ENCODE measurements at regions not wholly inside any gene's neighbourhood (a gene's known extent, or its start where the extent isn't known, plus 50 kb on each side); places are given as distances from the start of the nearest gene placed in this dataset.

GRCh38 chr1:194929357-194929756 is 1678.9 kb downstream of the KCNT2 start:
- ATAC-seq (ENCODE audit: insufficient read depth, low FRiP score) (no peak), DNase-seq (peak in 2 of 3 donors; percentile 9 to 15)
- no peak overlapping the region for H3K27ac ChIP-seq (ENCODE audit: low read depth in 1 of 2, low read length in 1 of 2)
- no peaks in the 10 kb centered on the region for H3K36me3 ChIP-seq (ENCODE audit: control insufficient read depth in 4 of 4, insufficient read depth in 4 of 4, low read length in 4 of 4)
- H3K27me3 ChIP-seq (ENCODE audit: control insufficient read depth in 3 of 3, insufficient read depth in 3 of 3, low read length in 2 of 3), result no peaks in the 10 kb centered on the region
- no peak for TF ChIP-seq CTCF (IDR thresholded peaks at IDR 0.05; ENCODE audit: control extremely low read depth, extremely low read depth)
- no peak overlapping the region for H3K9ac ChIP-seq (ENCODE audit: insufficient read depth in 1 of 2, low read length in 2 of 2)
- H3K4me3 ChIP-seq, result no peak overlapping the region
- no peaks in the 10 kb centered on the region for H3K9me3 ChIP-seq (ENCODE audit: control insufficient read depth in 4 of 4, insufficient read depth in 3 of 4, low read length in 3 of 4)
- no peaks in the 10 kb centered on the region for H3K4me1 ChIP-seq (ENCODE audit: control insufficient read depth in 5 of 5, insufficient read depth in 5 of 5, low read length in 5 of 5)

DNA sequence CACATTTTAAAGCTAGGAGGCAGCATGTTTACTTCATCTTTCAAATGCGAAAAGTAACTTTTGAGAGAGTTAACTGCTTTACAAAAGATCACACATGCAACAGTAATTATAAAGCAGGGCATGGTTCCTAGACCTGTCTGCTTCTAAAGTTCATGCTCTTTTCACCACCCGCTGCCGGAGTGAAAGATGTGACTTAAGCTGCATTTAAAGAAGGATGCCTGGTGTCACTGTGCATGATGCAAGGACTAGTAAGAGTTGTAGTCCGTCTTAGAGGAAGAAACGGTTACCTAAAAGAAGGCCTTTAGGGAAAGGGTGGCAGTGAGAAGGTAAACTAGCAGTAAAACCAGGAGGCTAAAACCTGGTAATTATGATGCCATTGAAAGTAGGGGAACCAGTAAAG is 1689.1 kb downstream of the KCNT2 start:
- 89 to 93% methylated on average over 5 of the region's 5 CpGs for WGBS, 2 donors
- TF ChIP-seq CTCF (IDR thresholded peaks at IDR 0.05; ENCODE audit: control extremely low read depth, extremely low read depth), result no peak
- Histone ChIP-seq H3K36me3 (ENCODE audit: control insufficient read depth in 4 of 4, insufficient read depth in 4 of 4, low read length in 4 of 4) (no peaks in the 10 kb centered on the region), H3K9ac (ENCODE audit: insufficient read depth in 1 of 2, low read length in 2 of 2) (no peak overlapping the region), H3K9me3 (ENCODE audit: control insufficient read depth in 4 of 4, insufficient read depth in 3 of 4, low read length in 3 of 4) (no peaks in the 10 kb centered on the region), H3K27ac (ENCODE audit: low read depth in 1 of 2, low read length in 1 of 2) (no peak overlapping the region), H3K4me1 (ENCODE audit: control insufficient read depth in 5 of 5, insufficient read depth in 5 of 5, low read length in 5 of 5) (no peaks in the 10 kb centered on the region), H3K27me3 (ENCODE audit: control insufficient read depth in 3 of 3, insufficient read depth in 3 of 3, low read length in 2 of 3) (no peaks in the 10 kb centered on the region), H3K4me3 (no peak overlapping the region)
- ATAC-seq (ENCODE audit: insufficient read depth, low FRiP score) (no peak), DNase-seq (no peak)

GRCh38 chr1:194917769-194918168 is 1690.5 kb downstream of the KCNT2 start:
- Histone ChIP-seq H3K9ac (ENCODE audit: insufficient read depth in 1 of 2, low read length in 2 of 2) (no peak overlapping the region), H3K9me3 (ENCODE audit: control insufficient read depth in 4 of 4, insufficient read depth in 3 of 4, low read length in 3 of 4) (no peaks in the 10 kb centered on the region), H3K27ac (ENCODE audit: low read depth in 1 of 2, low read length in 1 of 2) (no peak overlapping the region), H3K4me3 (no peak overlapping the region), H3K27me3 (ENCODE audit: control insufficient read depth in 3 of 3, insufficient read depth in 3 of 3, low read length in 2 of 3) (no peaks in the 10 kb centered on the region), H3K36me3 (ENCODE audit: control insufficient read depth in 4 of 4, insufficient read depth in 4 of 4, low read length in 4 of 4) (no peaks in the 10 kb centered on the region), H3K4me1 (ENCODE audit: control insufficient read depth in 5 of 5, insufficient read depth in 5 of 5, low read length in 5 of 5) (no peaks in the 10 kb centered on the region)
- TF ChIP-seq CTCF (IDR thresholded peaks at IDR 0.05; ENCODE audit: control extremely low read depth, extremely low read depth), result no peak
- ATAC-seq (ENCODE audit: insufficient read depth, low FRiP score) (no peak), DNase-seq (no peak)
- 73 to 85% methylated on average over 4 of the region's 4 CpGs for WGBS, 2 donors

DNA sequence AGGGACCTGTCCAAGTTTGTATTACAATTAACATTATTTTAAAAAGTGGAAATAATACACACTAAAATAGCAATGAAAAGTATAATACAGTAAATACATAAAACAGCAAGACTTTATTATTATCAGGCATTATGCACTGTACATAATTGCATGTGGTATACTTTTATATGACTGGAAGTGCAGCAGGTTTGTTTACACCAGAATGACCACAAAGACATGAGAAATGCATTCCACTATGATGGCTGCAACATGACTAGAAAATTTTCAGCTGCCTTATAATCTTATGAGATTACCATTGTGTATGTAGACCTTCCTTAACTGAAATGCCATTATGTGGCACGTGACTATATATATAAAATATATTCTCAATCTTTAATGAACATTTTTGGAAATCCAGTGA is 1699.6 kb downstream of the KCNT2 start:
- 74 to 77% methylated on average over 1 of the region's 1 CpG for WGBS, 2 donors
- no peak for DNase-seq
- no peak for ATAC-seq (ENCODE audit: insufficient read depth, low FRiP score)

More for the DNA sequence above, 1699.6 kb downstream of the KCNT2 start:
- Histone ChIP-seq H3K27ac (ENCODE audit: low read depth in 1 of 2, low read length in 1 of 2) (no peak overlapping the region), H3K4me1 (ENCODE audit: control insufficient read depth in 5 of 5, insufficient read depth in 5 of 5, low read length in 5 of 5) (no peaks in the 10 kb centered on the region), H3K27me3 (ENCODE audit: control insufficient read depth in 3 of 3, insufficient read depth in 3 of 3, low read length in 2 of 3) (no peaks in the 10 kb centered on the region), H3K36me3 (ENCODE audit: control insufficient read depth in 4 of 4, insufficient read depth in 4 of 4, low read length in 4 of 4) (no peaks in the 10 kb centered on the region), H3K4me3 (no peak overlapping the region), H3K9me3 (ENCODE audit: control insufficient read depth in 4 of 4, insufficient read depth in 3 of 4, low read length in 3 of 4) (no peaks in the 10 kb centered on the region), H3K9ac (ENCODE audit: insufficient read depth in 1 of 2, low read length in 2 of 2) (no peak overlapping the region)
- TF ChIP-seq CTCF (IDR thresholded peaks at IDR 0.05; ENCODE audit: control extremely low read depth, extremely low read depth), result no peak

All from lung (tissue), 11 donors.